Body of pancreas (tissue), 4 donors: ENCODE measurements at regions not wholly inside any gene's neighbourhood (a gene's known extent, or its start where the extent isn't known, plus 50 kb on each side); places are given as distances from the start of the nearest gene placed in this dataset.

Source experiments
- ATAC-seq: fragments of 150-250 bp; one replicate; pipeline ENCODE4 v1.9.1; 2016
- DNase-seq, 4 donors: peaks; one replicate each; pipeline ENCODE4 v3.0.0-alpha.2; 2019
- H3K27ac ChIP-seq, 4 donors: fragments of 200-600 bp; sonication (generic); 1 replicate in 3 of 4; 2 replicates in 1 of 4; pipeline versions ENCODE4 v1.5.1 to v1.6.1; 2016 to 2019; ENCODE audit warnings: mild to moderate bottlenecking in 1 of 4, mixed read lengths in 1 of 4, moderate library complexity in 1 of 4
- H3K27me3 ChIP-seq, 2 donors: fragments of 200-600 bp; sonication (generic); one replicate each; pipeline ENCODE4 v1.6.0; 2016; ENCODE audit warnings: mild to moderate bottlenecking in 1 of 2
- H3K36me3 ChIP-seq, 2 donors: fragments of 200-600 bp; sonication (generic); replicated peaks in 1 of 2; 2 replicates each; pipeline ENCODE4 v1.5.1; 2016; ENCODE audit warnings: low read depth in 2 of 2; ENCODE audit not compliant: insufficient read depth in 1 of 2
- H3K4me1 ChIP-seq: fragments of 200-600 bp; sonication (generic); one replicate; pipeline ENCODE4 v1.6.0; 2016
- H3K4me3 ChIP-seq, 2 donors: fragments of 200-600 bp; sonication (generic); 1 replicate in 1 of 2; 2 replicates in 1 of 2; pipeline ENCODE4 v1.5.1; 2016 to 2019
- H3K9me3 ChIP-seq, 3 donors: fragments of 200-600 bp; sonication (generic); 1 replicate in 2 of 3; 2 replicates in 1 of 3; pipeline ENCODE4 v1.5.1; 2016
- POLR2A ChIP-seq, 3 donors: fragments of 450-650 bp; IDR thresholded peaks; one replicate each; pipeline ENCODE4 v1.6.1; 2016; ENCODE audit warnings: antibody characterized with exemption in 3 of 3, mild to moderate bottlenecking in 2 of 3
- WGBS, 2 donors: methylation state at CpG; one replicate each; pipeline ENCODE4 v1.1.5; 2017; 5-methylcytosine and 5-hydroxymethylcytosine counted together
- intact Hi-C: fragments of 100-400 bp; cut with DNase I; formaldehyde crosslinking; loops from one replicate; pipeline ENCODE4 v1.15.1; 2023
- TF ChIP-seq, protein P1 (sequence below), 7 experiments: fragments of 450-650 bp in 4 of 7; fragments of 200-600 bp in 3 of 7; sonication (generic) in 3 of 7; IDR thresholded peaks; one replicate each; pipeline ENCODE4 v1.5.1; 2016 to 2019; ENCODE audit warnings: antibody characterized with exemption in 7 of 7

GRCh38 chr5:124650147-124650561, 96.3 kb downstream of the ZNF608 start:
- no peak for TF ChIP-seq POLR2A (IDR thresholded peaks at IDR 0.05)
- TF ChIP-seq, protein P1, sequence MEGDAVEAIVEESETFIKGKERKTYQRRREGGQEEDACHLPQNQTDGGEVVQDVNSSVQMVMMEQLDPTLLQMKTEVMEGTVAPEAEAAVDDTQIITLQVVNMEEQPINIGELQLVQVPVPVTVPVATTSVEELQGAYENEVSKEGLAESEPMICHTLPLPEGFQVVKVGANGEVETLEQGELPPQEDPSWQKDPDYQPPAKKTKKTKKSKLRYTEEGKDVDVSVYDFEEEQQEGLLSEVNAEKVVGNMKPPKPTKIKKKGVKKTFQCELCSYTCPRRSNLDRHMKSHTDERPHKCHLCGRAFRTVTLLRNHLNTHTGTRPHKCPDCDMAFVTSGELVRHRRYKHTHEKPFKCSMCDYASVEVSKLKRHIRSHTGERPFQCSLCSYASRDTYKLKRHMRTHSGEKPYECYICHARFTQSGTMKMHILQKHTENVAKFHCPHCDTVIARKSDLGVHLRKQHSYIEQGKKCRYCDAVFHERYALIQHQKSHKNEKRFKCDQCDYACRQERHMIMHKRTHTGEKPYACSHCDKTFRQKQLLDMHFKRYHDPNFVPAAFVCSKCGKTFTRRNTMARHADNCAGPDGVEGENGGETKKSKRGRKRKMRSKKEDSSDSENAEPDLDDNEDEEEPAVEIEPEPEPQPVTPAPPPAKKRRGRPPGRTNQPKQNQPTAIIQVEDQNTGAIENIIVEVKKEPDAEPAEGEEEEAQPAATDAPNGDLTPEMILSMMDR (IDR thresholded peaks at IDR 0.05), result no peak
- no peaks in the 10 kb centered on the region for H3K27me3 ChIP-seq
- H3K27ac ChIP-seq, result peak overlapping the region; percentile 9 to 88 (median 60)
- H3K4me3 ChIP-seq, result no peak overlapping the region
- H3K4me1 ChIP-seq, result peaks cover 55% of the 10 kb centered on the region
- H3K36me3 ChIP-seq, result no peaks in the 10 kb centered on the region
- intact Hi-C loops, result no loop called here
- ATAC-seq (no peak), DNase-seq (no peak)
- no peaks in the 10 kb centered on the region for H3K9me3 ChIP-seq
- 2 to 12% methylated on average over 4 of the region's 4 CpGs for WGBS, 2 donors

- WGBS, 2 donors, result 28 to 32% methylated on average over 11 of the region's 11 CpGs
- Histone ChIP-seq H3K27ac (peak overlapping the region; percentile 9 to 88 (median 60)), H3K9me3 (no peaks in the 10 kb centered on the region), H3K27me3 (no peaks in the 10 kb centered on the region), H3K4me1 (peaks cover 50% of the 10 kb centered on the region), H3K4me3 (no peak overlapping the region), H3K36me3 (no peaks in the 10 kb centered on the region)
- DNase-seq (peak; percentile 37 to 77 (median 68)), ATAC-seq (peak; percentile 34)
- TF ChIP-seq, protein P1 (IDR thresholded peaks at IDR 0.05), result no peak
- TF ChIP-seq POLR2A (IDR thresholded peaks at IDR 0.05), result no peak
- intact Hi-C loops, result no loop called here
Observed at GRCh38 chr5:124649491-124650146, 96.8 kb downstream of the ZNF608 start.

GRCh38 chr5:124648902-124649467, 97.5 kb downstream of the ZNF608 start:
- DNase-seq (no peak), ATAC-seq (no peak)
- H3K9me3 ChIP-seq, result no peaks in the 10 kb centered on the region
- WGBS, 2 donors, result 80 to 81% methylated on average over 7 to 9 of the region's 9 CpGs
- TF ChIP-seq, protein P1 (IDR thresholded peaks at IDR 0.05), result no peak
- no peak for TF ChIP-seq POLR2A (IDR thresholded peaks at IDR 0.05)
- no peaks in the 10 kb centered on the region for H3K36me3 ChIP-seq
- no peak overlapping the region for H3K4me3 ChIP-seq
- intact Hi-C loops, result no loop called here
- H3K4me1 ChIP-seq, result peaks cover 44% of the 10 kb centered on the region
- H3K27me3 ChIP-seq, result no peaks in the 10 kb centered on the region
- H3K27ac ChIP-seq, result peak overlapping the region; percentile 9 to 88 (median 60)

DNA sequence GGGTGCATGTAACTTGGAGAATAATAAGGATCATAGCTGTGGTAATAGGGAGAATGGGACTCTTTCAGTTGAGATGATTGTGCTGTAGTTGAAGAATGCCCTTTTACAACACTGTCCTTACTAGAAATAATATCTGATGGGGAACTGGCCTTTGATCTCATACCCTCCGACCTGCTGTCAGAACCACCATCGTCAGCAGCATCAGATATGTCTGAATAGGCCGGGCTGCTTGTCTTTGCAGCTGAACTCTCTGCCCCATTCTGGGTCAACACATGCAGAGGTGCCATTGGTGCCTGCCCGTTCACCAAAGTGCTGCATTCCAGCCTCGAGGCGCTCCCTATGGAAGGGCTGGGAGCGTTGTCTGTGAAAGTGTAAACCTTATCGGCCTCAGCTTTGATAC, 99.1 kb downstream of the ZNF608 start:
- peaks cover 36% of the 10 kb centered on the region for H3K4me1 ChIP-seq
- TF ChIP-seq, protein P1 (IDR thresholded peaks at IDR 0.05), result no peak
- no peak for TF ChIP-seq POLR2A (IDR thresholded peaks at IDR 0.05)
- H3K36me3 ChIP-seq, result no peaks in the 10 kb centered on the region
- WGBS, 2 donors, result 93 to 94% methylated on average over 8 of the region's 8 CpGs
- H3K27me3 ChIP-seq, result no peaks in the 10 kb centered on the region
- DNase-seq (no peak), ATAC-seq (no peak)
- intact Hi-C loops, result no loop called here
- no peaks in the 10 kb centered on the region for H3K9me3 ChIP-seq
- H3K27ac ChIP-seq, result no peak overlapping the region
- no peak overlapping the region for H3K4me3 ChIP-seq

GRCh38 chr5:124645396-124645795, 101.0 kb downstream of the ZNF608 start:
- Histone ChIP-seq H3K9me3 (no peaks in the 10 kb centered on the region), H3K4me3 (no peak overlapping the region), H3K27ac (no peak overlapping the region), H3K27me3 (no peaks in the 10 kb centered on the region), H3K36me3 (peaks cover 0 to 1% of the 10 kb centered on the region in 2 donors), H3K4me1 (peaks cover 40% of the 10 kb centered on the region)
- WGBS, 2 donors, result 93 to 98% methylated on average over 3 of the region's 3 CpGs
- no peak for TF ChIP-seq POLR2A (IDR thresholded peaks at IDR 0.05)
- TF ChIP-seq, protein P1 (IDR thresholded peaks at IDR 0.05), result no peak
- no peak for DNase-seq
- intact Hi-C loops, result no loop called here
- ATAC-seq, result no peak
